ENCODE measurements at regions not wholly inside any gene's neighbourhood (a gene's known extent, or its start where the extent isn't known, plus 50 kb on each side); places are given as distances from the start of the nearest gene placed in this dataset.

DNA sequence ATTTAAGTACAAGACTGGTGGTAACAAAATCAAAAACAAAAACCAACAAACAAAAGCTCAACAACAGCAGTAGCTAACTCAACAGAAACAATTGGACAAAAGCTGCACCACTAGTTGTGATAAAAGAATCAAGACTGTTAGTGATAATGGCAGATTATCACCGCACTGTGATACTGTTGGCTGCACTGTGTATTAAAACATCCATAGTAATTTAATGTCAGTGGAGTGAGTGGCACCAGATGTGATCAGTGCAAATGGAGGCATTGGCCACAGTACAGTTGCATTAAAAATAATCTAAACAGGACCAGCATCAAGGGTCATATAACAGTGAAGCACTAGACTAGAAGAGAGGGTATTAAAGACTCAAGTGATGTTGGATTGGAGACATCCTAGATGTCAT, 1341.3 kb downstream of the MRPL39 start:
- TF ChIP-seq, protein P1, sequence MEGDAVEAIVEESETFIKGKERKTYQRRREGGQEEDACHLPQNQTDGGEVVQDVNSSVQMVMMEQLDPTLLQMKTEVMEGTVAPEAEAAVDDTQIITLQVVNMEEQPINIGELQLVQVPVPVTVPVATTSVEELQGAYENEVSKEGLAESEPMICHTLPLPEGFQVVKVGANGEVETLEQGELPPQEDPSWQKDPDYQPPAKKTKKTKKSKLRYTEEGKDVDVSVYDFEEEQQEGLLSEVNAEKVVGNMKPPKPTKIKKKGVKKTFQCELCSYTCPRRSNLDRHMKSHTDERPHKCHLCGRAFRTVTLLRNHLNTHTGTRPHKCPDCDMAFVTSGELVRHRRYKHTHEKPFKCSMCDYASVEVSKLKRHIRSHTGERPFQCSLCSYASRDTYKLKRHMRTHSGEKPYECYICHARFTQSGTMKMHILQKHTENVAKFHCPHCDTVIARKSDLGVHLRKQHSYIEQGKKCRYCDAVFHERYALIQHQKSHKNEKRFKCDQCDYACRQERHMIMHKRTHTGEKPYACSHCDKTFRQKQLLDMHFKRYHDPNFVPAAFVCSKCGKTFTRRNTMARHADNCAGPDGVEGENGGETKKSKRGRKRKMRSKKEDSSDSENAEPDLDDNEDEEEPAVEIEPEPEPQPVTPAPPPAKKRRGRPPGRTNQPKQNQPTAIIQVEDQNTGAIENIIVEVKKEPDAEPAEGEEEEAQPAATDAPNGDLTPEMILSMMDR (IDR thresholded peaks at IDR 0.05; ENCODE audit: poor library complexity, severe bottlenecking) = no peak
- TF ChIP-seq RAD21 (conservative IDR thresholded peaks at IDR 0.05) (no peak), TAF1 (IDR thresholded peaks at IDR 0.05; ENCODE audit: low read depth) (no peak), EP300 (conservative IDR thresholded peaks at IDR 0.05; ENCODE audit: poor library complexity, severe bottlenecking) (no peak), SMC3 (conservative IDR thresholded peaks at IDR 0.05; ENCODE audit: poor library complexity) (no peak), EZH2 (IDR thresholded peaks at IDR 0.05; ENCODE audit: borderline replicate concordance, insufficient read depth, low read length, poor library complexity, severe bottlenecking) (no peak), POLR2AphosphoS5 (IDR thresholded peaks at IDR 0.05) (no peak)

Measured in neural cell (in vitro differentiated cells).